HG02588 (cell line): ENCODE measurements at regions not wholly inside any gene's neighbourhood (a gene's known extent, or its start where the extent isn't known, plus 50 kb on each side); places are given as distances from the start of the nearest gene placed in this dataset.
A peak's percentile ranks its signal among the peaks of the same experiment; 100 is the strongest.

Source experiments
- ATAC-seq: cut with Tn5 transposase; IDR thresholded peaks from one replicate; pipeline ENCODE4 v1.9.1; 2021; ENCODE audit warnings: mild to moderate bottlenecking, moderate library complexity; ENCODE audit not compliant: unreplicated experiment

- ATAC-seq = no peak
These were observed 92.6 kb upstream of the ATP2B1 start for GRCh38 chr12:89801284-89801683.

GRCh38 chr12:89800435-89800834, 91.8 kb upstream of the ATP2B1 start:
- ATAC-seq = no peak

- no peak for ATAC-seq
These were observed 90.7 kb upstream of the ATP2B1 start for GRCh38 chr12:89799316-89799715.

GRCh38 chr12:89797436-89797835, 88.8 kb upstream of the ATP2B1 start:
- ATAC-seq = no peak

GRCh38 chr12:89796798-89797382, 88.3 kb upstream of the ATP2B1 start:
- no peak for ATAC-seq

- no peak for ATAC-seq
These were observed 85.3 kb upstream of the ATP2B1 start for GRCh38 chr12:89793946-89794345.

GRCh38 chr12:89791286-89791685, 82.6 kb upstream of the ATP2B1 start:
- no peak for ATAC-seq

- ATAC-seq = peak; percentile 81
These were observed 81.2 kb upstream of the ATP2B1 start for GRCh38 chr12:89789862-89790261.

GRCh38 chr12:89787763-89788162, 79.1 kb upstream of the ATP2B1 start:
- no peak for ATAC-seq

- no peak for ATAC-seq
These were observed 77.7 kb upstream of the ATP2B1 start for GRCh38 chr12:89786177-89786810.

GRCh38 chr12:89783359-89784060, 74.9 kb upstream of the ATP2B1 start:
- no peak for ATAC-seq

- no peak for ATAC-seq
These were observed 74.2 kb upstream of the ATP2B1 start for GRCh38 chr12:89782807-89783206.

- ATAC-seq = no peak
These were observed 73.4 kb upstream of the ATP2B1 start for GRCh38 chr12:89781946-89782550.

GRCh38 chr12:89781156-89781555, 72.5 kb upstream of the ATP2B1 start:
- no peak for ATAC-seq

- no peak for ATAC-seq
These were observed 70.5 kb upstream of the ATP2B1 start for GRCh38 chr12:89779090-89779489.

GRCh38 chr12:89777733-89778379, 69.2 kb upstream of the ATP2B1 start:
- no peak for ATAC-seq

- no peak for ATAC-seq
These were observed 67.3 kb upstream of the ATP2B1 start for GRCh38 chr12:89775986-89776365.

- ATAC-seq = no peak
These were observed 66.7 kb upstream of the ATP2B1 start for GRCh38 chr12:89775063-89775985.

- ATAC-seq = no peak
These were observed 66.0 kb upstream of the ATP2B1 start for GRCh38 chr12:89774645-89775044.

- ATAC-seq = no peak
These were observed 61.8 kb upstream of the ATP2B1 start for GRCh38 chr12:89770391-89770790.

GRCh38 chr12:89769483-89769818, 60.8 kb upstream of the ATP2B1 start:
- ATAC-seq = no peak
